Astrocyte of the cerebellum (primary cell): ENCODE measurements at regions not wholly inside any gene's neighbourhood (a gene's known extent, or its start where the extent isn't known, plus 50 kb on each side); places are given as distances from the start of the nearest gene placed in this dataset.

ENCODE experiments used
- DNase-seq: peaks from one replicate; pipeline ENCODE4 v3.0.0-alpha.2; 2011; ENCODE audit warnings: low read depth
- H3K4me3 ChIP-seq: 2 replicates; pipeline ENCODE4 v1.5.1; 2011; ENCODE audit warnings: mild to moderate bottlenecking, low read depth, low read length, moderate library complexity
- in situ Hi-C: cut with HindIII; loops from 2 replicates; pipeline ENCODE4 v1.10.0; 2017; ENCODE audit warnings: low sequenced_read_pairs
- TF ChIP-seq, protein P1 (sequence below): IDR thresholded peaks from 2 replicates; pipeline ENCODE4 v1.5.1; 2012; ENCODE audit warnings: low read length, low read depth, moderate library complexity, mild to moderate bottlenecking; ENCODE audit errors: missing control alignments

GRCh38 chr13:105219651-105220050, 1315.8 kb downstream of the EFNB2 start:
- no peak for DNase-seq
- TF ChIP-seq, protein P1, sequence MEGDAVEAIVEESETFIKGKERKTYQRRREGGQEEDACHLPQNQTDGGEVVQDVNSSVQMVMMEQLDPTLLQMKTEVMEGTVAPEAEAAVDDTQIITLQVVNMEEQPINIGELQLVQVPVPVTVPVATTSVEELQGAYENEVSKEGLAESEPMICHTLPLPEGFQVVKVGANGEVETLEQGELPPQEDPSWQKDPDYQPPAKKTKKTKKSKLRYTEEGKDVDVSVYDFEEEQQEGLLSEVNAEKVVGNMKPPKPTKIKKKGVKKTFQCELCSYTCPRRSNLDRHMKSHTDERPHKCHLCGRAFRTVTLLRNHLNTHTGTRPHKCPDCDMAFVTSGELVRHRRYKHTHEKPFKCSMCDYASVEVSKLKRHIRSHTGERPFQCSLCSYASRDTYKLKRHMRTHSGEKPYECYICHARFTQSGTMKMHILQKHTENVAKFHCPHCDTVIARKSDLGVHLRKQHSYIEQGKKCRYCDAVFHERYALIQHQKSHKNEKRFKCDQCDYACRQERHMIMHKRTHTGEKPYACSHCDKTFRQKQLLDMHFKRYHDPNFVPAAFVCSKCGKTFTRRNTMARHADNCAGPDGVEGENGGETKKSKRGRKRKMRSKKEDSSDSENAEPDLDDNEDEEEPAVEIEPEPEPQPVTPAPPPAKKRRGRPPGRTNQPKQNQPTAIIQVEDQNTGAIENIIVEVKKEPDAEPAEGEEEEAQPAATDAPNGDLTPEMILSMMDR, result no peak
- in situ Hi-C loops, result no loop called here
- H3K4me3 ChIP-seq, result no peak overlapping the region

GRCh38 chr13:105213512-105213911, 1322.0 kb downstream of the EFNB2 start:
- TF ChIP-seq, protein P1, result no peak
- H3K4me3 ChIP-seq, result no peak overlapping the region
- in situ Hi-C loops, result no loop called here
- DNase-seq, result no peak

DNA sequence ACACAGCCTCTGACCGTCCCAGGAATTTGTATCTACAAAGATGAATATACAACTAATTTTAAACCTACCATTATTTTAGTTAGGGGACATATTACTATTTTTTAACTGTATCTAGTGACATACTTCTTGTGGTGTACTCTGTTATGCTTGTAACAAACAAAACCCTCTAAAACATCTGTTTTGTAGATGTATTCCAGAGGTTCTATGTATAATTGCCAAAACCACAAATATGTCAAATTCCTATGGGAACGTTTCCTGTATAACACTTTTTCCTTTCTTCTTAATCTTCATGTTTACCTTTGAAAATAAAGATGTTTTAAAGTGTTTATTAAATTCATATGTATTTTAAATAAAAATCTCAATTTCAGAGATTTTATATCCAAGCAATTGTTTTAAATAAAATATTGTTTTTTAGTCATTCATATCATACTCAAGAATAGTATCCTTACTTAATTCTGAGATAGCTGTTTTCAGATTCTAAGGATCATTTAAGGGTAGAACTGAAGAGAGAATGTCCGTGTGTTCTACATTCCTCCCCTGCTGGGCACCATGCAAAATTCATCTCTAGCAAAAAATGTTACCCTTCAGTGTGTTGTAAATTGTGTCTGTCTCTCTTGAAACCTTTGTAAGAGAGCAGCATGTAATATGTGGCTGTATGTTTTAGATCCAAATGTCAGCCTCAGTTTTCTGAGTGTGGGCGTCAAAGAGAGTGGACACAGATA, 1327.7 kb downstream of the EFNB2 start:
- DNase-seq, result no peak
- in situ Hi-C loops, result no loop called here

GRCh38 chr13:105202354-105202753, 1333.1 kb downstream of the EFNB2 start:
- H3K4me3 ChIP-seq, result no peak overlapping the region
- TF ChIP-seq, protein P1, result peak; percentile 84
- DNase-seq, result peak; percentile 41
- in situ Hi-C loops, result no loop called here

More for the DNA sequence above, 1327.7 kb downstream of the EFNB2 start:
- H3K4me3 ChIP-seq, result no peak overlapping the region
- TF ChIP-seq, protein P1, result peak; percentile 26

DNA sequence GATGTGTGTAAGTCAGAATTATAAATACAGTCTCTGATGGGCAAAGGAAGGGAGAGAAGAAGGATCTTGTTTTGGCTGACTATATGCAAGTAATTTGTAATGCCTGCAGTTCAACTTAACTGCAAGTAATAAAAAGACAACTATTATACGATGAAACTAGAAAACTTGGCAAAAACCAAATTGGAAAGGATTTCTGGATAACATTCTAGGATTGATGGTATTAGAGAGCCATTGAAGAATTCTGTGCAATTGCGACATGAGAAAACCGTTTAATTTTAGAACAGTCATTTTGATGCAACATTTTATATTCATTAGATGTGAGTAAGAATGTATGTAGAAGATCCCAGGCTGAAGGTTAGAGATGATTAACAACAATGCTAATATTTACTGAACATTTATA, 1334.1 kb downstream of the EFNB2 start:
- in situ Hi-C loops, result no loop called here
- H3K4me3 ChIP-seq, result no peak overlapping the region
- no peak for DNase-seq
- TF ChIP-seq, protein P1, result no peak

DNA sequence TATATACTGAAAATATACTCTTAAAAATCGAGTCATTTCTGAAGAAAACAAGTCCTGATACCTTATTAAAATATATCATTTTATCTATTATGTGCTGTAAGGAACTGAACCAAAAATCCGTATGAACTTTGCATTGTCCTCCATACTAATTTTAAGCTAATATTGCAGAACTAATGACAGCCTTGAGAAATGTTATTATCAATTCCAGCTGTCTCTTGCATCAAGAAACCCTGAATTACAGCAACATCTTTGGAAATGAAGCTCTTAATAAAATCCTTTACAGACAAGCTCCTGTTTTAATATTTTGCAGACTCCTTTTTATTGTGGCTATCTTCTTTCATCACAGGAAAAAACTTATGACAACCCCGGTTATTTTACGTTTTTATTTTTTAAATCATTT, 1335.3 kb downstream of the EFNB2 start:
- TF ChIP-seq, protein P1, result no peak
- DNase-seq, result no peak
- in situ Hi-C loops, result no loop called here
- H3K4me3 ChIP-seq, result no peak overlapping the region

- DNase-seq, result peak; percentile 43
- in situ Hi-C loops, result no loop called here
- TF ChIP-seq, protein P1, result no peak
- no peak overlapping the region for H3K4me3 ChIP-seq
Measured at GRCh38 chr13:105196052-105196451, 1339.4 kb downstream of the EFNB2 start.
